ENCODE measurements at regions not wholly inside any gene's neighbourhood (a gene's known extent, or its start where the extent isn't known, plus 50 kb on each side); places are given as distances from the start of the nearest gene placed in this dataset.
A peak's percentile ranks its signal among the peaks of the same experiment; 100 is the strongest.

GRCh38 chr2:8615576-8616281, 66.1 kb upstream of the ID2 start (continued):
- TF ChIP-seq REST (IDR thresholded peaks at IDR 0.05; ENCODE audit: borderline replicate concordance) = peak; percentile 44; the same call in 1 of the 2 replicates
- no peak for TF ChIP-seq REST (CRISPR knock-in tag; IDR thresholded peaks at IDR 0.05; ENCODE audit: low read depth)
- TF ChIP-seq NONO (IDR thresholded peaks at IDR 0.05; ENCODE audit: low read depth in 2 of 2, low read length in 1 of 2) = peak in 1 of 2 experiments; percentile 75; a peak in 1 of 4 replicates
- TF ChIP-seq JUND (IDR thresholded peaks at IDR 0.05; ENCODE audit: borderline replicate concordance, low read depth, low read length) = peak; percentile 77
- TF ChIP-seq JUND (tag; IDR thresholded peaks at IDR 0.05; ENCODE audit: borderline replicate concordance, low read depth, low read length) = peak; percentile 55; the same call in 2 of the 3 replicates
- peak; percentile 78 for TF ChIP-seq L3MBTL2 (IDR thresholded peaks at IDR 0.05)
- TF ChIP-seq MTA1 (IDR thresholded peaks at IDR 0.05; ENCODE audit: borderline replicate concordance) = peak; percentile 82
- no peak for TF ChIP-seq HMG20A (CRISPR knock-in tag; conservative IDR thresholded peaks at IDR 0.05)
- TF ChIP-seq SMARCA4 (IDR thresholded peaks at IDR 0.05) = peak; percentile 98
- no peak for TF ChIP-seq ATF1 (CRISPR knock-in tag; IDR thresholded peaks at IDR 0.05)
- peak; percentile 76 for TF ChIP-seq ATF1 (tag; IDR thresholded peaks at IDR 0.05)
- peak in 1 of 2 experiments; percentile 93; a peak in 2 of 4 replicates for TF ChIP-seq HDAC1 (IDR thresholded peaks at IDR 0.05)
- peak; percentile 89 for TF ChIP-seq FOXM1 (IDR thresholded peaks at IDR 0.05; ENCODE audit: low read depth)
- no peak for TF ChIP-seq FOXM1 (CRISPR knock-in tag; IDR thresholded peaks at IDR 0.05; ENCODE audit: low read depth)
- peak; percentile 51; the same call in 1 of the 2 replicates for TF ChIP-seq ZKSCAN8 (CRISPR knock-in tag; IDR thresholded peaks at IDR 0.05)
- TF ChIP-seq NRF1 (conservative IDR thresholded peaks at IDR 0.05 in 1 of 2, IDR thresholded peaks at IDR 0.05 in 1 of 2) = peak; percentile 49 to 59; a peak in 2 of 4 replicates
- no peak; the same call in 1 of the 2 replicates for TF ChIP-seq CHAMP1 (IDR thresholded peaks at IDR 0.05)
- TF ChIP-seq ARID1B (IDR thresholded peaks at IDR 0.05) = peak; percentile 99
- peak; percentile 66; the same call in 1 of the 2 replicates for TF ChIP-seq ZNF41 (CRISPR knock-in tag; conservative IDR thresholded peaks at IDR 0.05)
- peak; percentile 88; the same call in 1 of the 2 replicates for TF ChIP-seq RNF2 (IDR thresholded peaks at IDR 0.05)
- TF ChIP-seq ARNT (IDR thresholded peaks at IDR 0.05) = peak; percentile 45 to 91; a peak in 2 of 4 replicates

All from K562 (cell line).